ENCODE measurements at regions not wholly inside any gene's neighbourhood (a gene's known extent, or its start where the extent isn't known, plus 50 kb on each side); places are given as distances from the start of the nearest gene placed in this dataset.

GRCh38 chr5:96605144-96605837 lies 56.9 kb upstream of the CAST start:
- TF ChIP-seq CTCF (IDR thresholded peaks at IDR 0.05) (no peak), EP300 (IDR thresholded peaks at IDR 0.05) (no peak), POLR2A (IDR thresholded peaks at IDR 0.05) (no peak)

All from ovary (tissue), 3 donors.